SU-DHL-6 (cell line): ENCODE measurements at regions not wholly inside any gene's neighbourhood (a gene's known extent, or its start where the extent isn't known, plus 50 kb on each side); places are given as distances from the start of the nearest gene placed in this dataset.

ENCODE experiments used
- H2AFZ ChIP-seq: fragments of 200-600 bp; sonication (generic); 2 replicates; pipeline ENCODE4 v1.6.1; 2014; ENCODE audit warnings: low read depth, mild to moderate bottlenecking, moderate library complexity, mixed read lengths, antibody characterized with exemption, low read length; ENCODE audit not compliant: severe bottlenecking
- H3F3A ChIP-seq: fragments of 200-600 bp; shearing (Covaris generic); 2 replicates; pipeline ENCODE4 v1.6.0; 2016; ENCODE audit warnings: antibody characterized with exemption, mild to moderate bottlenecking; ENCODE audit not compliant: insufficient read depth
- H3K27ac ChIP-seq: fragments of 200-600 bp; sonication (generic); 2 replicates; pipeline ENCODE4 v1.5.1; 2016; ENCODE audit warnings: low read depth, mild to moderate bottlenecking, low read length, moderate library complexity, mixed read lengths
- H3K27me3 ChIP-seq: fragments of 200-600 bp; sonication (generic), shearing (Covaris generic); 2 replicates; pipeline ENCODE4 v1.6.0; 2014; ENCODE audit warnings: mild to moderate bottlenecking, low read length
- H3K36me3 ChIP-seq: fragments of 200-600 bp; sonication (generic); 2 replicates; pipeline ENCODE4 v1.6.1; 2014; ENCODE audit warnings: mild to moderate bottlenecking, low read length, mixed read lengths
- H3K4me2 ChIP-seq: fragments of 300-600, 200-600 bp; shearing (Covaris generic), sonication (generic); 2 replicates; pipeline ENCODE4 v1.6.0; 2014; ENCODE audit warnings: low read length, low read depth, mild to moderate bottlenecking; ENCODE audit not compliant: poor library complexity, severe bottlenecking
- H3K4me3 ChIP-seq: fragments of 200-600 bp; sonication (generic); 2 replicates; pipeline ENCODE4 v1.5.1; 2014; ENCODE audit warnings: antibody characterized with exemption, low read length, mild to moderate bottlenecking, mixed read lengths; ENCODE audit not compliant: insufficient read depth, poor library complexity, severe bottlenecking
- H3K79me2 ChIP-seq: fragments of 200-600 bp; sonication (generic); 2 replicates; pipeline ENCODE4 v1.6.1; 2014; ENCODE audit warnings: mild to moderate bottlenecking, low read length, moderate library complexity; ENCODE audit not compliant: insufficient read depth
- H3K9ac ChIP-seq: fragments of 200-600 bp; sonication (generic); 2 replicates; pipeline ENCODE4 v1.7.0; 2014; ENCODE audit warnings: mild to moderate bottlenecking, low read length
- H3K9me2 ChIP-seq: fragments of 200-600 bp; sonication (generic); replicated peaks from 2 replicates; pipeline ENCODE4 v1.6.1; 2014; ENCODE audit warnings: low read length; ENCODE audit not compliant: insufficient read depth
- H3K9me3 ChIP-seq: fragments of 200-600 bp; sonication (generic); 2 replicates; pipeline ENCODE4 v1.6.1; 2014; ENCODE audit warnings: low read length, mixed read lengths; ENCODE audit not compliant: insufficient read depth
- H4K20me1 ChIP-seq: fragments of 200-600 bp; sonication (generic); 2 replicates; pipeline ENCODE4 v1.6.1; 2014; ENCODE audit warnings: low read depth, mild to moderate bottlenecking, antibody characterized with exemption, low read length, moderate library complexity, mixed read lengths
- EZH2phosphoT487 ChIP-seq: fragments of 200-600 bp; sonication (generic), shearing (Covaris generic); conservative IDR thresholded peaks from 2 replicates; pipeline ENCODE4 v1.6.1; 2018; ENCODE audit warnings: mild to moderate bottlenecking, antibody characterized with exemption, low read length, moderate library complexity, mixed read lengths
- TF ChIP-seq, protein P1 (sequence below): fragments of 200-600 bp; sonication (generic); IDR thresholded peaks from one replicate; pipeline ENCODE4 v1.5.1; 2017; ENCODE audit warnings: antibody characterized with exemption, mild to moderate bottlenecking, low read length, moderate library complexity; ENCODE audit not compliant: insufficient read depth, poor library complexity, severe bottlenecking

DNA sequence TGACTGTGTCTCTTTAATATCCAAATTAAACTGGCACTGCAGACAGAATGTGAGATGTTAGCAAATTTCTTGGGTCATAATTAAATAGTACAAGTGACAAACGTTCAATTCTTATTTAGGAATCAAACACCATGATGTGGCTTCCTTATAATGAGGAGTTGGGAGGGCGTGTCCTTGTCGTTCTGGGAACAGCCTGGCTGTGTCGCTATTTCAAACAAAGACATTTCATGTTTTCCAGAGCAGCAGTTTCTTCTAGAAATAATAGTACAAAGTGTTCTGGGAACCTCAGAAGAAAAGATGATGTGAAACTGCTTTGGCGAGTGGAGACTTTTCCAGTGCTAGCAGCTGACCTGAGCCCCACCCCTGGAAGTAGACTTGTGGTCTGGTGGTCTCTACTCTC, 301.7 kb upstream of the N4BP1 start:
- no peaks in the 10 kb centered on the region for H3K79me2 ChIP-seq
- TF ChIP-seq, protein P1, sequence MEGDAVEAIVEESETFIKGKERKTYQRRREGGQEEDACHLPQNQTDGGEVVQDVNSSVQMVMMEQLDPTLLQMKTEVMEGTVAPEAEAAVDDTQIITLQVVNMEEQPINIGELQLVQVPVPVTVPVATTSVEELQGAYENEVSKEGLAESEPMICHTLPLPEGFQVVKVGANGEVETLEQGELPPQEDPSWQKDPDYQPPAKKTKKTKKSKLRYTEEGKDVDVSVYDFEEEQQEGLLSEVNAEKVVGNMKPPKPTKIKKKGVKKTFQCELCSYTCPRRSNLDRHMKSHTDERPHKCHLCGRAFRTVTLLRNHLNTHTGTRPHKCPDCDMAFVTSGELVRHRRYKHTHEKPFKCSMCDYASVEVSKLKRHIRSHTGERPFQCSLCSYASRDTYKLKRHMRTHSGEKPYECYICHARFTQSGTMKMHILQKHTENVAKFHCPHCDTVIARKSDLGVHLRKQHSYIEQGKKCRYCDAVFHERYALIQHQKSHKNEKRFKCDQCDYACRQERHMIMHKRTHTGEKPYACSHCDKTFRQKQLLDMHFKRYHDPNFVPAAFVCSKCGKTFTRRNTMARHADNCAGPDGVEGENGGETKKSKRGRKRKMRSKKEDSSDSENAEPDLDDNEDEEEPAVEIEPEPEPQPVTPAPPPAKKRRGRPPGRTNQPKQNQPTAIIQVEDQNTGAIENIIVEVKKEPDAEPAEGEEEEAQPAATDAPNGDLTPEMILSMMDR, result no peak
- TF ChIP-seq EZH2phosphoT487, result no peak
- no peaks in the 10 kb centered on the region for H3K36me3 ChIP-seq
- no peaks in the 10 kb centered on the region for H3K9me3 ChIP-seq
- no peak overlapping the region for H3K27ac ChIP-seq
- H3K9ac ChIP-seq, result no peak overlapping the region
- no peak overlapping the region for H3K4me3 ChIP-seq
- H3K9me2 ChIP-seq, result no peaks in the 10 kb centered on the region
- peak overlapping the region; percentile 4 for H3K4me2 ChIP-seq
- no peaks in the 10 kb centered on the region for H3K27me3 ChIP-seq
- H4K20me1 ChIP-seq, result no peaks in the 10 kb centered on the region
- no peaks in the 10 kb centered on the region for H3F3A ChIP-seq
- H2AFZ ChIP-seq, result no peak overlapping the region

DNA sequence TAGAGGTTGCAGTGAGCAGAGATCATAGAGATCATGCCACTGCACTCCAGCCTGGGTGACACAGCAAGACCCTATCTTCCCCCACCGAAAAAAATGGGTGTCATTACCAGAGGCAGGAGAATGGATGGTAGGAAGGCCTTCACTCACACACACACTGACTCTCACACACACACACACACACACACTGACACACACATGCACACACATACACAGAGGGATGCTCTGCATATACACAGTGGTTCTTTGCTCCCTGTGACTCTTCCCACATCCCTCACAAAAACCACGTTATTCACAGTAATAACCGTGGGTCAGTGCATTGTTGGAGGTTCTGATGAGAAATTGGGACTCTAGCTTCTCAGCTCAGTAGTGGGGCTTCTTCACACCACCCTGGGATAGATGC, 300.2 kb upstream of the N4BP1 start:
- Histone ChIP-seq H4K20me1 (no peaks in the 10 kb centered on the region), H3K4me3 (no peak overlapping the region), H3K4me2 (no peak overlapping the region), H3K9me3 (no peaks in the 10 kb centered on the region), H3F3A (no peaks in the 10 kb centered on the region), H3K36me3 (no peaks in the 10 kb centered on the region), H3K27me3 (no peaks in the 10 kb centered on the region), H3K9me2 (no peaks in the 10 kb centered on the region), H2AFZ (no peak overlapping the region), H3K9ac (no peak overlapping the region), H3K27ac (no peak overlapping the region), H3K79me2 (no peaks in the 10 kb centered on the region)
- TF ChIP-seq, protein P1, result no peak
- no peak for TF ChIP-seq EZH2phosphoT487

- H3K79me2 ChIP-seq, result no peaks in the 10 kb centered on the region
- no peak overlapping the region for H3K4me2 ChIP-seq
- no peaks in the 10 kb centered on the region for H4K20me1 ChIP-seq
- TF ChIP-seq, protein P1, result no peak
- TF ChIP-seq EZH2phosphoT487, result no peak
- no peak overlapping the region for H2AFZ ChIP-seq
- H3K27me3 ChIP-seq, result no peaks in the 10 kb centered on the region
- H3K36me3 ChIP-seq, result no peaks in the 10 kb centered on the region
- H3K4me3 ChIP-seq, result no peak overlapping the region
- H3K27ac ChIP-seq, result no peak overlapping the region
- H3K9me3 ChIP-seq, result no peaks in the 10 kb centered on the region
- peaks cover 1% of the 10 kb centered on the region; the same call in 1 of the 2 replicates for H3F3A ChIP-seq
- no peaks in the 10 kb centered on the region for H3K9me2 ChIP-seq
- no peak overlapping the region for H3K9ac ChIP-seq
Measured at GRCh38 chr16:48909231-48909630, 299.3 kb upstream of the N4BP1 start.
